ENCODE measurements at regions not wholly inside any gene's neighbourhood (a gene's known extent, or its start where the extent isn't known, plus 50 kb on each side); places are given as distances from the start of the nearest gene placed in this dataset.

GRCh38 chr12:113676117-113676516 lies 204.4 kb upstream of the LHX5 start:
- no peak overlapping the region for H2AFZ ChIP-seq (ENCODE audit: low read length)

GRCh38 chr12:113674996-113675395 lies 203.3 kb upstream of the LHX5 start:
- Histone ChIP-seq H4K20me1 (ENCODE audit: insufficient read depth, low read length) (no peaks in the 10 kb centered on the region), H3K27ac (ENCODE audit: low read length) (no peak overlapping the region), H3K9me2 (replicated peaks; ENCODE audit: insufficient read depth, low read length) (no peaks in the 10 kb centered on the region), H3K4me2 (ENCODE audit: low read depth, low read length) (no peak overlapping the region), H2AFZ (ENCODE audit: low read length) (no peak overlapping the region), H3K36me3 (replicated peaks; ENCODE audit: insufficient read depth, low read length) (no peaks in the 10 kb centered on the region), H3K27me3 (replicated peaks; ENCODE audit: insufficient read depth, low read length) (peaks cover 15% of the 10 kb centered on the region), H3K4me3 (ENCODE audit: low read length) (no peak overlapping the region), H3F3A (ENCODE audit: insufficient read depth, low read length) (no peaks in the 10 kb centered on the region), H3K9me3 (replicated peaks; ENCODE audit: insufficient read depth, low read length) (no peaks in the 10 kb centered on the region), H3K4me1 (ENCODE audit: low read length) (no peaks in the 10 kb centered on the region), H3K79me2 (ENCODE audit: low read length) (no peaks in the 10 kb centered on the region), H3K9ac (ENCODE audit: low read length) (no peak overlapping the region)
- no peak for DNase-seq
- TF ChIP-seq CTCF (IDR thresholded peaks at IDR 0.05; ENCODE audit: low read length) (no peak), EZH2phosphoT487 (IDR thresholded peaks at IDR 0.05; ENCODE audit: low read length) (no peak), EZH2 (optimal IDR thresholded peaks at IDR 0.05; ENCODE audit: low read depth, low read length) (no peak)

More at GRCh38 chr12:113676117-113676516, 204.4 kb upstream of the LHX5 start:
- no peaks in the 10 kb centered on the region for H3F3A ChIP-seq (ENCODE audit: insufficient read depth, low read length)
- H3K79me2 ChIP-seq (ENCODE audit: low read length): no peaks in the 10 kb centered on the region
- no peaks in the 10 kb centered on the region for H4K20me1 ChIP-seq (ENCODE audit: insufficient read depth, low read length)
- no peaks in the 10 kb centered on the region for H3K9me2 ChIP-seq (replicated peaks; ENCODE audit: insufficient read depth, low read length)
- H3K4me1 ChIP-seq (ENCODE audit: low read length): no peaks in the 10 kb centered on the region
- H3K27me3 ChIP-seq (replicated peaks; ENCODE audit: insufficient read depth, low read length): peaks cover 12% of the 10 kb centered on the region
- no peak overlapping the region for H3K27ac ChIP-seq (ENCODE audit: low read length)
- H3K4me3 ChIP-seq (ENCODE audit: low read length): no peak overlapping the region
- no peaks in the 10 kb centered on the region for H3K9me3 ChIP-seq (replicated peaks; ENCODE audit: insufficient read depth, low read length)
- no peaks in the 10 kb centered on the region for H3K36me3 ChIP-seq (replicated peaks; ENCODE audit: insufficient read depth, low read length)
- no peak for TF ChIP-seq EZH2 (optimal IDR thresholded peaks at IDR 0.05; ENCODE audit: low read depth, low read length)
- no peak for TF ChIP-seq CTCF (IDR thresholded peaks at IDR 0.05; ENCODE audit: low read length)
- no peak for TF ChIP-seq EZH2phosphoT487 (IDR thresholded peaks at IDR 0.05; ENCODE audit: low read length)
- DNase-seq: no peak
- H3K9ac ChIP-seq (ENCODE audit: low read length): no peak overlapping the region
- H3K4me2 ChIP-seq (ENCODE audit: low read depth, low read length): no peak overlapping the region

- H3K79me2 ChIP-seq (ENCODE audit: low read length): no peaks in the 10 kb centered on the region
- H3F3A ChIP-seq (ENCODE audit: insufficient read depth, low read length): no peaks in the 10 kb centered on the region
- H3K9me2 ChIP-seq (replicated peaks; ENCODE audit: insufficient read depth, low read length): no peaks in the 10 kb centered on the region
- no peak overlapping the region for H3K9ac ChIP-seq (ENCODE audit: low read length)
- no peak overlapping the region for H2AFZ ChIP-seq (ENCODE audit: low read length)
- TF ChIP-seq CTCF (IDR thresholded peaks at IDR 0.05; ENCODE audit: low read length) (no peak), EZH2 (optimal IDR thresholded peaks at IDR 0.05; ENCODE audit: low read depth, low read length) (no peak), EZH2phosphoT487 (IDR thresholded peaks at IDR 0.05; ENCODE audit: low read length) (no peak)
- H3K27ac ChIP-seq (ENCODE audit: low read length): no peak overlapping the region
- no peaks in the 10 kb centered on the region for H3K36me3 ChIP-seq (replicated peaks; ENCODE audit: insufficient read depth, low read length)
- H3K27me3 ChIP-seq (replicated peaks; ENCODE audit: insufficient read depth, low read length): peaks cover 15% of the 10 kb centered on the region
- H3K4me1 ChIP-seq (ENCODE audit: low read length): no peaks in the 10 kb centered on the region
- H4K20me1 ChIP-seq (ENCODE audit: insufficient read depth, low read length): no peaks in the 10 kb centered on the region
- no peak overlapping the region for H3K4me2 ChIP-seq (ENCODE audit: low read depth, low read length)
- no peaks in the 10 kb centered on the region for H3K9me3 ChIP-seq (replicated peaks; ENCODE audit: insufficient read depth, low read length)
- H3K4me3 ChIP-seq (ENCODE audit: low read length): no peak overlapping the region
- no peak for DNase-seq
Measured at GRCh38 chr12:113674302-113674701, 202.6 kb upstream of the LHX5 start.
